Astrocyte (in vitro differentiated cells and primary cell): ENCODE measurements at regions not wholly inside any gene's neighbourhood (a gene's known extent, or its start where the extent isn't known, plus 50 kb on each side); places are given as distances from the start of the nearest gene placed in this dataset.

Experiments
- DNase-seq: peaks from one replicate; pipeline ENCODE4 v3.0.0-alpha.2; 2010; ENCODE audit warnings: low read depth
- FAIRE-seq: peaks from 2 replicates; lab custom pipeline; 2011; peaks lifted over from hg19 to GRCh38; lab: Jason Lieb, UNC
- H2AFZ ChIP-seq: 2 replicates; pipeline ENCODE4 v1.6.0; 2012; ENCODE audit warnings: low read depth, low read length, inconsistent platforms
- H3K27ac ChIP-seq: 2 replicates; pipeline ENCODE4 v1.5.1; 2011; ENCODE audit warnings: low read depth, low read length, inconsistent platforms
- H3K27me3 ChIP-seq: 2 replicates; pipeline ENCODE4 v1.6.0; 2011; ENCODE audit warnings: low read length, inconsistent platforms; ENCODE audit not compliant: insufficient read depth
- H3K36me3 ChIP-seq: 2 replicates; pipeline ENCODE4 v1.5.1; 2011; ENCODE audit warnings: low read length, inconsistent platforms; ENCODE audit not compliant: insufficient read depth
- H3K4me1 ChIP-seq: 2 replicates; pipeline ENCODE4 v1.5.1; 2011; ENCODE audit warnings: low read length, inconsistent platforms; ENCODE audit not compliant: insufficient read depth
- H3K4me2 ChIP-seq: 2 replicates; pipeline ENCODE4 v1.6.0; 2012; ENCODE audit warnings: low read length, inconsistent platforms
- H3K4me3 ChIP-seq: 2 replicates; pipeline ENCODE4 v1.5.1; 2011; ENCODE audit warnings: low read depth, mild to moderate bottlenecking, low read length, inconsistent platforms; ENCODE audit not compliant: insufficient read depth
- H3K79me2 ChIP-seq: 2 replicates; pipeline ENCODE4 v1.6.0; 2012; ENCODE audit warnings: mild to moderate bottlenecking, low read length, inconsistent platforms; ENCODE audit not compliant: insufficient read depth
- H3K9ac ChIP-seq: 2 replicates; pipeline ENCODE4 v1.6.0; 2012; ENCODE audit warnings: mild to moderate bottlenecking, low read length, inconsistent platforms
- H3K9me3 ChIP-seq: 2 replicates; pipeline ENCODE4 v1.5.1; 2012; ENCODE audit warnings: low read depth, mild to moderate bottlenecking, low read length, inconsistent platforms; ENCODE audit not compliant: insufficient read depth
- H4K20me1 ChIP-seq: 2 replicates; pipeline ENCODE4 v1.6.0; 2012; ENCODE audit warnings: low read length, inconsistent platforms; ENCODE audit not compliant: insufficient read depth
- H3K27ac Mint-ChIP-seq: one replicate; pipeline ENCODE4 v1.8.0; 2021; ENCODE audit warnings: mild to moderate bottlenecking, mixed read lengths; ENCODE audit not compliant: unreplicated experiment
- H3K27me3 Mint-ChIP-seq: one replicate; pipeline ENCODE4 v1.8.0; 2021; ENCODE audit warnings: low read depth, mixed read lengths; ENCODE audit not compliant: unreplicated experiment
- H3K36me3 Mint-ChIP-seq: one replicate; pipeline ENCODE4 v1.8.0; 2021; ENCODE audit warnings: low read depth, mixed read lengths; ENCODE audit not compliant: unreplicated experiment
- H3K4me1 Mint-ChIP-seq: one replicate; pipeline ENCODE4 v1.8.0; 2021; ENCODE audit warnings: low read depth, mixed read lengths; ENCODE audit not compliant: unreplicated experiment
- H3K4me3 Mint-ChIP-seq: one replicate; pipeline ENCODE4 v1.8.0; 2021; ENCODE audit warnings: mild to moderate bottlenecking, moderate library complexity, mixed read lengths; ENCODE audit not compliant: unreplicated experiment
- H3K9me3 Mint-ChIP-seq: one replicate; pipeline ENCODE4 v1.8.0; 2021; ENCODE audit warnings: mild to moderate bottlenecking, mixed read lengths; ENCODE audit not compliant: unreplicated experiment
- CTCF ChIP-seq: IDR thresholded peaks from 2 replicates; pipeline ENCODE4 v1.5.1; 2011; ENCODE audit warnings: low read depth, mild to moderate bottlenecking, inconsistent platforms, low read length, moderate library complexity; ENCODE audit not compliant: insufficient read depth
- EZH2 ChIP-seq: IDR thresholded peaks from 2 replicates; pipeline ENCODE4 v1.6.1; 2012; ENCODE audit warnings: mild to moderate bottlenecking, low read length, inconsistent platforms; ENCODE audit not compliant: insufficient read depth

- Mint-ChIP-seq H3K9me3 (peaks cover 1% of the 10 kb centered on the region), H3K36me3 (no peaks in the 10 kb centered on the region), H3K27ac (no peak overlapping the region), H3K4me3 (no peak overlapping the region), H3K27me3 (peaks cover 78% of the 10 kb centered on the region), H3K4me1 (no peaks in the 10 kb centered on the region)
- Histone ChIP-seq H3K9ac (no peak overlapping the region), H3K27me3 (peaks cover 5% of the 10 kb centered on the region), H4K20me1 (no peaks in the 10 kb centered on the region), H3K4me1 (no peaks in the 10 kb centered on the region), H3K4me3 (no peak overlapping the region), H3K9me3 (no peaks in the 10 kb centered on the region), H3K79me2 (no peaks in the 10 kb centered on the region), H3K36me3 (no peaks in the 10 kb centered on the region), H2AFZ (no peak overlapping the region), H3K27ac (no peak overlapping the region), H3K4me2 (no peak overlapping the region)
- TF ChIP-seq EZH2 (no peak), CTCF (peak; percentile 31)
- DNase-seq, result no peak
- FAIRE-seq, result no peak
Measured at GRCh38 chr22:22171357-22172218, 73.0 kb upstream of the VPREB1 start.

- no peaks in the 10 kb centered on the region for H4K20me1 ChIP-seq
- no peaks in the 10 kb centered on the region for H3K9me3 ChIP-seq
- H3K27me3 ChIP-seq, result peaks cover 7% of the 10 kb centered on the region
- no peaks in the 10 kb centered on the region for H3K36me3 ChIP-seq
- no peak overlapping the region for H3K9ac ChIP-seq
- peaks cover 78% of the 10 kb centered on the region for H3K27me3 Mint-ChIP-seq
- H3K27ac Mint-ChIP-seq, result no peak overlapping the region
- H3K36me3 Mint-ChIP-seq, result no peaks in the 10 kb centered on the region
- H3K4me1 Mint-ChIP-seq, result no peaks in the 10 kb centered on the region
- no peak overlapping the region for H2AFZ ChIP-seq
- FAIRE-seq, result no peak
- DNase-seq, result no peak
- H3K4me3 ChIP-seq, result no peak overlapping the region
- no peaks in the 10 kb centered on the region for H3K4me1 ChIP-seq
- no peak overlapping the region for H3K4me2 ChIP-seq
- no peaks in the 10 kb centered on the region for H3K79me2 ChIP-seq
- TF ChIP-seq EZH2 (no peak), CTCF (no peak)
- H3K9me3 Mint-ChIP-seq, result no peaks in the 10 kb centered on the region
- H3K4me3 Mint-ChIP-seq, result no peak overlapping the region
- no peak overlapping the region for H3K27ac ChIP-seq
Measured at GRCh38 chr22:22169923-22170322, 74.7 kb upstream of the VPREB1 start.
